Activated CD4-positive, alpha-beta T cell treated with anti-CD3 and anti-CD28 coated beads, Interleukin-2, amount 50 U/mL, for 24 hours (primary cell): ENCODE measurements at regions not wholly inside any gene's neighbourhood (a gene's known extent, or its start where the extent isn't known, plus 50 kb on each side); places are given as distances from the start of the nearest gene placed in this dataset.

Experiments used
- DNase-seq, 2 donors: peaks; one replicate each; pipeline ENCODE4 v3.0.0-alpha.2; 2020; ENCODE audit warnings: low read depth in 1 of 2, low spot score in 1 of 2

- DNase-seq, result no peak
Measured at GRCh38 chr12:59005193-59005955, 85.1 kb upstream of the LRIG3 start.

DNA sequence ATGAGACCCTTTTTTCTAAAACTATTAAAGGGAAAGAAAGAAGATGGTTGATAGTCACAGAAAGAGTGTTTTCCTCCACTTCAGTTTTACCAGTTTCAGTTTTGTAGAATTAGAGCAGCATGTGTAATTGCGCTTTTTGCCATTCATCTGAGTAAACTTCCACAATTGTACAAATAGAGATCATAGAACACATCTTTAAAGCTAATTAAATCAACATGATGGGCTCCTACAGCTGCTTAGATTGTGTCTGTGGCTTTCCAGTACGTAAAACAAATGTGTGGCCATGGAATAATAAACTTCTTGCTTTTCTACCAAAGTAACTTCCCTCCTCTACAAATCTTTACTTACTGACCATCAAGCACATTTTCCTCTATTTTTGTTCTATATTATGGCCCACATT, 84.2 kb upstream of the LRIG3 start:
- no peak for DNase-seq

GRCh38 chr12:58995666-58996363, 75.5 kb upstream of the LRIG3 start:
- DNase-seq, result no peak

DNA sequence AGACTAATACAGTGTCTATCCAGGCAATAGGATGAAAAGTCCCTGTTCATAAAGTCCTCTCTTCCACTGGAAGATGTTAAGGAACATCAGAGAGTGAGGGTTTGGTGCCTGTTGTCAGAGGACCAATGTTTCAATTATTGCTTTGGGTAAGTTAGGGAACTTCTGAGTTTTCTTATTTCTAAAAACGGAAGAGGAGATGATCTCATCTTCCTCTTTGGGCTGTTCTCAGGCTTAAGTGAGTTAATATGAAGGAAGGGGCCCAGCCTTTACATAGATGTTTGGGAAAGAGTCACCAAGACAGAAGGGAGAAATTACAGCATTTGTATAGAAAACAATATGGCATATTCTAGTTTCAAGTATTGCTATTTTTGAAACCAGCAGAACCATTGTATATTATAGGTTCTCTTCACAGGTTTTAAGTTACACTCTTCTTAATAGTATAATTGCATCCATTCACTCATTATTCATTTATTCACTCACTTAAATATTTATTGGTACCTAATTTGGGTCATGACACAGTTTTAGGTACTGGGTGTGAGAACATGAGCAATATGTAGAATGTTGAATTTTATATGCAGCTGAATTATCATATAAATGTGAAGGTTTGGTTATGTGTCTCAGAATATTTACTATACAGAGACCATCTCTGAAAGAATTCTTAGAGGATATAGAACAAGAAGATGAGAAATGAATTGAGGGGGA, 68.5 kb upstream of the LRIG3 start:
- no peak for DNase-seq

DNA sequence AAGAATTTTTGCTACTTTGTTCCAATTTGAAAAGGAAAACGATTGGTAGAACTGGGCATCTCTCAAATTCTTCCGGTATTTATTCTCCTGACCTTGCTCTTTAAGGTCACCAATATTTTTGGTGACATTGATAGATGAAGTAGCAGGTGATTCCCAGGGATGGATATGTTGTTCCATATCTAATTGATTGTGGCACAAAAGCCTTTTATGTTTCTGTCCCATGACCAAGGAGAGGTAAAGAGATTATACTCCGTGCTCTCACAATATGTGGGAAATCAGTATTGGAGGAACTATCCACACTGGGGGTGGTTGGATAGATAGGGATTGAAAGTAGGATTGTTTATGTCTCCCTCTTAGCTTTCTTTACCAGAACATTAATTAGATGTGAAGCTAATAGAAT, 61.7 kb upstream of the LRIG3 start:
- no peak for DNase-seq

DNA sequence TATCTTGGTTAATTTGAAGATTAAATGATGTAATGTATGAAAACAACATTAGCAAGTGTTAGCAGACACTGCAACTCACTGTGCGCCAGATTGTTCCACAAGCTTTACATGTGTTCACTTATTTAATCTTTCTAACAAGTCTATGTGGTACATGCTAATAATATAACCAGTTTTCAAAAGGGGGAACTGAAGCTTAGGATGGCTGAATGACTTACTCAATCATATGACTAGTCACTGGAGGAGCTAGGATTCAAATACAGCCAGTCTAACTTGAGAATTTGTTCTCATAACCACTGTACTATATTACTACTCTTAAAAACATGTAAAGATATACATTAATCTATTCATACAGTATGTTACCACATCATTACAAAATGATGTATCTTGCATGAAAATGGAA, 60.5 kb upstream of the LRIG3 start:
- DNase-seq, result no peak

DNA sequence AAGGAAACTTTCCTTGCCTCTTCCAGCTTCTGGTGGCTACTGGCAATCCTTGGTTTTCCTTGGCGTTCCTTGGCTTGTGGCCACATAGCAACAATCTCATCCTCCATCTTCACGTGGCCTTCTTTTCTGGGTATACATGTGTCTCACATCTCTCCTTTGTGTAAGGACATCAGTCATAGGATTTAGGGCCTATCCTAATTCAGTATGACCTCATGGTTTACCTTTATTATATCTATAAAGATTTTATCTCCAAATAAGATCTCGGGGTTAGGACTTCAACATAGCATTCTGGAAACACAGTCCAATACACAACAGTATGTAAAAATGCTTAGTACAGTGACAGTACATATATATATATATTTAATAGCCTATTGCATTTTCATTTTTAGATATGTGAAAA, 58.4 kb upstream of the LRIG3 start:
- DNase-seq, result no peak

GRCh38 chr12:58977476-58977875, 57.2 kb upstream of the LRIG3 start:
- DNase-seq, result no peak

DNA sequence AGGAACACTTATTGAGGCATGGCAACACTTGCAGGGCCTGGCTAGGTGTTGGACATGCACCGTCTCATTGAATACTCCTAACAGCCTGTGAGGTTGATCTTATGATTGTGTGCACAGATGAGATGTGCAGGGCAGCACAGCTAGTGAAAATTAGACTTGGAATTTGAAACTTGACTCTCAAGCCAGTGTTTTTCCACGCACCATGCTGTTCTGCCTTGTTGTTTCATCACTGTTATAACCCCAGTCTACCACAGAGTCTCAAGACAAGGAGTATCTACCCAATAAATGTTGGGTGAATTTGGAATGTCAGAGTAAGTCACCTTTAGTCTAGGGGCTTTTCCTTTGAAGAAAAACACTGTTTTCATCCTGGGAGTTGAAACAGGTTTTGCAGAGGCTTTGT, 55.8 kb upstream of the LRIG3 start:
- DNase-seq, result no peak
